ENCODE measurements at regions not wholly inside any gene's neighbourhood (a gene's known extent, or its start where the extent isn't known, plus 50 kb on each side); places are given as distances from the start of the nearest gene placed in this dataset.

DNA sequence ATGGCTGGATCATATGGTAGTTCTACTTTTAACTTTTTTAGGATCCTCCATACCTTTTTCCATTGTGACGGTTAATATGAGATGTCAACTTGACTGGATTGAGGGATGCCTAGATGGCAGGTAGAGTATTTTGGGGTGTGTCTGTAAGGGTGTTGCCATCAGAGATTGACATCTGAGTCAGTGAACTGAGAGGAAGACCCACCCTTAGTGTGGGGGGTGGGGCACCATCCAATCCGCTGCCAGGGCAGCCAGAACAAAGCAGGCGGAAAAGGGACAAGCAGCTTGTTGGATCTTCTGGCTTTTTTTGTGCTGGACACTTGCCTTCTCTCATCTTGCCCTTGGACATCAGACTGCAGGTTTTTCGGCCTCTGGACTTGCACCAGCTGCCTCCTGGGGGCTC is 168.5 kb upstream of the CXCL13 start:
- TF ChIP-seq JUN (IDR thresholded peaks at IDR 0.05; ENCODE audit: borderline replicate concordance, insufficient read depth, insufficient read length, low read depth) (no peak), GATA2 (IDR thresholded peaks at IDR 0.05; ENCODE audit: insufficient read depth, insufficient read length, low read depth, low read length) (no peak), POLR2A (IDR thresholded peaks at IDR 0.05; ENCODE audit: low read depth, low read length) (no peak), EZH2 (IDR thresholded peaks at IDR 0.05; ENCODE audit: borderline replicate concordance, low read depth, low read length, severe bottlenecking) (no peak), FOS (IDR thresholded peaks at IDR 0.05; ENCODE audit: borderline replicate concordance, insufficient read depth, low read length) (no peak), MYC (IDR thresholded peaks at IDR 0.05; ENCODE audit: low read depth, low read length) (no peak), POLR2AphosphoS5 (IDR thresholded peaks at IDR 0.05; ENCODE audit: insufficient read depth, low read depth, low read length) (no peak)
- TF ChIP-seq, protein P1, sequence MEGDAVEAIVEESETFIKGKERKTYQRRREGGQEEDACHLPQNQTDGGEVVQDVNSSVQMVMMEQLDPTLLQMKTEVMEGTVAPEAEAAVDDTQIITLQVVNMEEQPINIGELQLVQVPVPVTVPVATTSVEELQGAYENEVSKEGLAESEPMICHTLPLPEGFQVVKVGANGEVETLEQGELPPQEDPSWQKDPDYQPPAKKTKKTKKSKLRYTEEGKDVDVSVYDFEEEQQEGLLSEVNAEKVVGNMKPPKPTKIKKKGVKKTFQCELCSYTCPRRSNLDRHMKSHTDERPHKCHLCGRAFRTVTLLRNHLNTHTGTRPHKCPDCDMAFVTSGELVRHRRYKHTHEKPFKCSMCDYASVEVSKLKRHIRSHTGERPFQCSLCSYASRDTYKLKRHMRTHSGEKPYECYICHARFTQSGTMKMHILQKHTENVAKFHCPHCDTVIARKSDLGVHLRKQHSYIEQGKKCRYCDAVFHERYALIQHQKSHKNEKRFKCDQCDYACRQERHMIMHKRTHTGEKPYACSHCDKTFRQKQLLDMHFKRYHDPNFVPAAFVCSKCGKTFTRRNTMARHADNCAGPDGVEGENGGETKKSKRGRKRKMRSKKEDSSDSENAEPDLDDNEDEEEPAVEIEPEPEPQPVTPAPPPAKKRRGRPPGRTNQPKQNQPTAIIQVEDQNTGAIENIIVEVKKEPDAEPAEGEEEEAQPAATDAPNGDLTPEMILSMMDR (IDR thresholded peaks at IDR 0.05; ENCODE audit: extremely low read depth in 1 of 2, insufficient read depth in 1 of 2, low read depth in 1 of 2, low read length in 2 of 2): no peak
- TF ChIP-seq, protein P2, sequence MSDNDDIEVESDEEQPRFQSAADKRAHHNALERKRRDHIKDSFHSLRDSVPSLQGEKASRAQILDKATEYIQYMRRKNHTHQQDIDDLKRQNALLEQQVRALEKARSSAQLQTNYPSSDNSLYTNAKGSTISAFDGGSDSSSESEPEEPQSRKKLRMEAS (IDR thresholded peaks at IDR 0.05; ENCODE audit: insufficient read depth, insufficient read length): no peak
- CTCF ChIA-PET: no interaction called here

More for the DNA sequence above, 168.5 kb upstream of the CXCL13 start:
- Histone ChIP-seq H2AFZ (ENCODE audit: low read depth, low read length) (no peak overlapping the region), H3K27ac (ENCODE audit: insufficient read depth, low read depth, low read length) (no peak overlapping the region), H3K4me3 (replicated peaks in 1 of 3; ENCODE audit: insufficient read depth in 1 of 3, low read depth in 1 of 3, low read length in 3 of 3) (no peak overlapping the region), H3K36me3 (ENCODE audit: control insufficient read depth in 2 of 2, extremely low read depth in 1 of 2, insufficient read depth in 2 of 2, low read length in 2 of 2) (no peaks in the 10 kb centered on the region), H3K27me3 (ENCODE audit: control insufficient read depth in 2 of 2, insufficient read depth in 2 of 2, low read length in 2 of 2) (peaks cover 0 to 2% of the 10 kb centered on the region in 2 experiments), H3K79me2 (ENCODE audit: control insufficient read depth, insufficient read depth, low read length) (no peaks in the 10 kb centered on the region), H3K9me1 (replicated peaks; ENCODE audit: control insufficient read depth, extremely low read depth, insufficient read depth, low read length) (no peaks in the 10 kb centered on the region), H3K9ac (replicated peaks; ENCODE audit: extremely low read depth, insufficient read depth, low read length) (no peak overlapping the region), H3K9me3 (replicated peaks; ENCODE audit: control insufficient read depth, insufficient read depth, low read length) (no peaks in the 10 kb centered on the region), H4K20me1 (replicated peaks; ENCODE audit: control insufficient read depth, extremely low read depth, insufficient read depth, low read length) (no peaks in the 10 kb centered on the region), H3K4me2 (ENCODE audit: insufficient read depth, low read length) (no peak overlapping the region), H3K4me1 (ENCODE audit: control insufficient read depth, extremely low read depth, insufficient read depth, low read length) (no peaks in the 10 kb centered on the region)
- POLR2A ChIA-PET: no interaction called here
- dilution Hi-C loops (cut with MboI; ENCODE audit: extremely low pct_ligation_motif_present, low sequenced_read_pairs) (no loop called here), intact Hi-C loops (cut with micrococcal nuclease) (no loop called here)
- DNase-seq (ENCODE audit: low read depth, low spot score): no peak
- no TSS peak for BruUV-seq (replicated peaks)
- FAIRE-seq: no peak

All from endothelial cell of umbilical vein (primary cell).